ENCODE measurements at regions not wholly inside any gene's neighbourhood (a gene's known extent, or its start where the extent isn't known, plus 50 kb on each side); places are given as distances from the start of the nearest gene placed in this dataset.

DNA sequence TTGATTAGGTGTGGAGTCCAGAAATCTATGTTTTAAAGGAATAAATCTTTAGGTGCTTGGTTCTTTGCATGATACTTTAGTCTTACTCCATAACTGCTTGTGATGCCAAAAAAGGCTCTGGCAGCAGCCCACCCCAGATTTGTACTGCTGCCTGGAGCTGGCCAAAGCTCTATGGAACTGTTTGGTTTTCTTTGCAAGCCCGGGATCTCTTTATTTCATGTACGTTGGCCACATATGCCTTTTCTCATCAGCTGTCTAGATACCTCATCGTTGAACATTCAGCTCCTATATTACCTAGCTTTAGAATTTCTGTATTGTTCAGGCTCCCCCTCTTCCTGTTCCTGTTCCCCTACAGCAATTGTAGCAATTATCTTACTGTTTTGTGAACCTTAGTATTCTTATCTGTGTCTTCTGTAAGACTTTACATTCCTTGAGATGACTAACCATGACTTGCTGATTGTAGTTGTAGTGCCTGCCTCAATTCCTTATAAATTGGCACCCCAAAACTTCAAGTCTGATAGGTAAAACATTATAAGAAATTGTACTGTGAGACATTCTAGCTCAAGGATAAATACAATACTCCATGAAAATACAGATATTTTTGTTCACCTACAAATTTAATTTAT, 199.4 kb upstream of the GPRIN3 start:
- TF ChIP-seq, protein P1, sequence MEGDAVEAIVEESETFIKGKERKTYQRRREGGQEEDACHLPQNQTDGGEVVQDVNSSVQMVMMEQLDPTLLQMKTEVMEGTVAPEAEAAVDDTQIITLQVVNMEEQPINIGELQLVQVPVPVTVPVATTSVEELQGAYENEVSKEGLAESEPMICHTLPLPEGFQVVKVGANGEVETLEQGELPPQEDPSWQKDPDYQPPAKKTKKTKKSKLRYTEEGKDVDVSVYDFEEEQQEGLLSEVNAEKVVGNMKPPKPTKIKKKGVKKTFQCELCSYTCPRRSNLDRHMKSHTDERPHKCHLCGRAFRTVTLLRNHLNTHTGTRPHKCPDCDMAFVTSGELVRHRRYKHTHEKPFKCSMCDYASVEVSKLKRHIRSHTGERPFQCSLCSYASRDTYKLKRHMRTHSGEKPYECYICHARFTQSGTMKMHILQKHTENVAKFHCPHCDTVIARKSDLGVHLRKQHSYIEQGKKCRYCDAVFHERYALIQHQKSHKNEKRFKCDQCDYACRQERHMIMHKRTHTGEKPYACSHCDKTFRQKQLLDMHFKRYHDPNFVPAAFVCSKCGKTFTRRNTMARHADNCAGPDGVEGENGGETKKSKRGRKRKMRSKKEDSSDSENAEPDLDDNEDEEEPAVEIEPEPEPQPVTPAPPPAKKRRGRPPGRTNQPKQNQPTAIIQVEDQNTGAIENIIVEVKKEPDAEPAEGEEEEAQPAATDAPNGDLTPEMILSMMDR (IDR thresholded peaks at IDR 0.05): no peak
- TF ChIP-seq POLR2A (IDR thresholded peaks at IDR 0.05): no peak

Measured in thyroid gland (tissue), 4 donors.